ENCODE measurements at regions not wholly inside any gene's neighbourhood (a gene's known extent, or its start where the extent isn't known, plus 50 kb on each side); places are given as distances from the start of the nearest gene placed in this dataset.

- no peak for TF ChIP-seq RFX5 (IDR thresholded peaks at IDR 0.05)
- no peak for TF ChIP-seq POLR2A (IDR thresholded peaks at IDR 0.05; ENCODE audit: low read length)
- no peak for TF ChIP-seq CTCF (IDR thresholded peaks at IDR 0.05)
- TF ChIP-seq HDAC2 (IDR thresholded peaks at IDR 0.05) = no peak
These were observed 826.5 kb downstream of the UQCRFS1 start for GRCh38 chr19:28386470-28386869.

Measured in A549 (cell line).